DND-41 (cell line): ENCODE measurements at regions not wholly inside any gene's neighbourhood (a gene's known extent, or its start where the extent isn't known, plus 50 kb on each side); places are given as distances from the start of the nearest gene placed in this dataset.

ENCODE experiments used
- ATAC-seq: fragments of 200-7000 bp; cut with Tn5 transposase; 3 replicates; pipeline ENCODE4 v1.9.1; 2021; ENCODE audit warnings: low read depth; ENCODE audit not compliant: insufficient read depth
- DNase-seq: peaks from one replicate; pipeline ENCODE4 v3.0.0-alpha.2; 2020
- H2AFZ ChIP-seq: 2 replicates; pipeline ENCODE4 v1.6.0; 2012; ENCODE audit warnings: low read depth, low read length
- H3K27ac ChIP-seq: 2 replicates; pipeline ENCODE4 v1.5.1; 2012; ENCODE audit warnings: low read length, inconsistent platforms
- H3K27me3 ChIP-seq: fragments of 200-600 bp; sonication (generic); 2 replicates; pipeline ENCODE4 v1.6.0; 2012; ENCODE audit warnings: low read length, mild to moderate bottlenecking, inconsistent platforms; ENCODE audit not compliant: insufficient read depth, poor library complexity
- H3K36me3 ChIP-seq: 2 replicates; pipeline ENCODE4 v1.5.1; 2012; ENCODE audit warnings: low read length, inconsistent platforms; ENCODE audit not compliant: insufficient read depth
- H3K4me1 ChIP-seq: 2 replicates; pipeline ENCODE4 v1.5.1; 2012; ENCODE audit warnings: mild to moderate bottlenecking, low read length; ENCODE audit not compliant: insufficient read depth
- H3K4me2 ChIP-seq: 2 replicates; pipeline ENCODE4 v1.6.0; 2012; ENCODE audit warnings: mild to moderate bottlenecking, moderate library complexity, low read length, inconsistent platforms; ENCODE audit not compliant: insufficient read depth
- H3K4me3 ChIP-seq, 2 experiments: fragments of 200-600 bp in 1 of 2; shearing (Covaris generic) in 1 of 2; 2 replicates each; pipeline ENCODE4 v1.5.1; 2012 to 2016; ENCODE audit warnings: inconsistent platforms in 2 of 2, low read length in 2 of 2, mild to moderate bottlenecking in 2 of 2, low read depth in 1 of 2, moderate library complexity in 1 of 2
- H3K79me2 ChIP-seq: 2 replicates; pipeline ENCODE4 v1.6.0; 2012; ENCODE audit warnings: low read length, inconsistent platforms; ENCODE audit not compliant: insufficient read depth
- H3K9ac ChIP-seq: 2 replicates; pipeline ENCODE4 v1.6.0; 2012; ENCODE audit warnings: low read depth, mild to moderate bottlenecking, inconsistent platforms, low read length, moderate library complexity
- H3K9me3 ChIP-seq: 2 replicates; pipeline ENCODE4 v1.5.1; 2012; ENCODE audit warnings: low read length, moderate library complexity, mild to moderate bottlenecking, inconsistent platforms; ENCODE audit not compliant: insufficient read depth, severe bottlenecking
- H4K20me1 ChIP-seq: 2 replicates; pipeline ENCODE4 v1.6.0; 2012; ENCODE audit warnings: low read length; ENCODE audit not compliant: insufficient read depth
- EZH2 ChIP-seq: IDR thresholded peaks from 3 replicates; pipeline ENCODE4 v1.6.1; 2012; ENCODE audit warnings: borderline replicate concordance, low read depth, mild to moderate bottlenecking, moderate library complexity, low read length, inconsistent platforms; ENCODE audit not compliant: severe bottlenecking
- TF ChIP-seq, protein P1 (sequence below): IDR thresholded peaks from 2 replicates; pipeline ENCODE4 v1.5.1; 2012; ENCODE audit warnings: borderline replicate concordance, low read length, moderate library complexity, mild to moderate bottlenecking; ENCODE audit not compliant: poor library complexity, severe bottlenecking; ENCODE audit errors: extremely low read depth

DNA sequence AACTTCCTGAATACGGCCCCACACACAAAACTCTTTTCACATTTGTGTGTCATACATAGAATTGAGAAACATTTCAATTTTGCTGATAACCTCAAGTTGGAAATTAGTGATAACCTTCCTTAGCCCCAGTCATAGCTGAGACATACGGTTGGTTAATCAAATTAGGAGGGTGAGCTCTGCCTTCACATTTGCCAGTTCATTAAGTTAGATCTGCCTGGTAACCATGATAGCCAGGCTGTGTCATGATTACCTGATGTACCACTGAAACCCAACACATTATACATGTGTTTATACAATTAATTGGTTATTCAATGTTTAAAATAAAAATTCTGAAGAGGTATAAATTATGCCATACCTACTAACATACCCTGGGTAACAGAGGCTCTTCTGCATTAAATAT, 60.8 kb upstream of the RAB11FIP2 start:
- Histone ChIP-seq H2AFZ (no peak overlapping the region), H4K20me1 (no peaks in the 10 kb centered on the region), H3K36me3 (no peaks in the 10 kb centered on the region), H3K4me2 (no peak overlapping the region), H3K9ac (no peak overlapping the region), H3K4me3 (no peak overlapping the region), H3K27ac (no peak overlapping the region), H3K9me3 (no peaks in the 10 kb centered on the region), H3K79me2 (no peaks in the 10 kb centered on the region), H3K4me1 (no peaks in the 10 kb centered on the region), H3K27me3 (peaks cover 10% of the 10 kb centered on the region)
- DNase-seq (no peak), ATAC-seq (no peak)
- no peak for TF ChIP-seq EZH2
- TF ChIP-seq, protein P1, sequence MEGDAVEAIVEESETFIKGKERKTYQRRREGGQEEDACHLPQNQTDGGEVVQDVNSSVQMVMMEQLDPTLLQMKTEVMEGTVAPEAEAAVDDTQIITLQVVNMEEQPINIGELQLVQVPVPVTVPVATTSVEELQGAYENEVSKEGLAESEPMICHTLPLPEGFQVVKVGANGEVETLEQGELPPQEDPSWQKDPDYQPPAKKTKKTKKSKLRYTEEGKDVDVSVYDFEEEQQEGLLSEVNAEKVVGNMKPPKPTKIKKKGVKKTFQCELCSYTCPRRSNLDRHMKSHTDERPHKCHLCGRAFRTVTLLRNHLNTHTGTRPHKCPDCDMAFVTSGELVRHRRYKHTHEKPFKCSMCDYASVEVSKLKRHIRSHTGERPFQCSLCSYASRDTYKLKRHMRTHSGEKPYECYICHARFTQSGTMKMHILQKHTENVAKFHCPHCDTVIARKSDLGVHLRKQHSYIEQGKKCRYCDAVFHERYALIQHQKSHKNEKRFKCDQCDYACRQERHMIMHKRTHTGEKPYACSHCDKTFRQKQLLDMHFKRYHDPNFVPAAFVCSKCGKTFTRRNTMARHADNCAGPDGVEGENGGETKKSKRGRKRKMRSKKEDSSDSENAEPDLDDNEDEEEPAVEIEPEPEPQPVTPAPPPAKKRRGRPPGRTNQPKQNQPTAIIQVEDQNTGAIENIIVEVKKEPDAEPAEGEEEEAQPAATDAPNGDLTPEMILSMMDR = no peak

DNA sequence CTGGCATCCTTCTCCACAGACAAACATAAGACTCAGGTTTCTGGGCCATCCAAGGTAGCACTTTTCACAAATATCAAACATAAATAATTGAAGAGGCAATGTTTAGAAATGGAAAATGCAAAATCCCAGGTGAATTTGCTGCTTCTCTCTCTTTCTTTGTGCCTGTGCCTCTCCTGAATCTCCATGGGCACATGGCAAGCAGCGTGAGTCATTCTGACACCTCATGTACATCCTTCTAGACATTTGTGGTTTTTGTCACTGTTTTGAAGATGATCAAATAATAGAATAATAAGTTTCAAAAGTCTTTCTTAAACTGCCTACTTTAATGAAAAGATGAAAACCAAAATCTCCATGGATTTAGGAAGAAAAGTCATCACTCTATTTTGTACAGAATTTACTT, 60.3 kb upstream of the RAB11FIP2 start:
- Histone ChIP-seq H3K4me1 (no peaks in the 10 kb centered on the region), H3K9ac (no peak overlapping the region), H3K27ac (no peak overlapping the region), H3K79me2 (no peaks in the 10 kb centered on the region), H3K4me2 (no peak overlapping the region), H4K20me1 (no peaks in the 10 kb centered on the region), H3K4me3 (no peak overlapping the region), H3K9me3 (no peaks in the 10 kb centered on the region), H2AFZ (no peak overlapping the region), H3K27me3 (peaks cover 10% of the 10 kb centered on the region), H3K36me3 (no peaks in the 10 kb centered on the region)
- ATAC-seq = no peak
- no peak for TF ChIP-seq EZH2
- DNase-seq = no peak

DNA sequence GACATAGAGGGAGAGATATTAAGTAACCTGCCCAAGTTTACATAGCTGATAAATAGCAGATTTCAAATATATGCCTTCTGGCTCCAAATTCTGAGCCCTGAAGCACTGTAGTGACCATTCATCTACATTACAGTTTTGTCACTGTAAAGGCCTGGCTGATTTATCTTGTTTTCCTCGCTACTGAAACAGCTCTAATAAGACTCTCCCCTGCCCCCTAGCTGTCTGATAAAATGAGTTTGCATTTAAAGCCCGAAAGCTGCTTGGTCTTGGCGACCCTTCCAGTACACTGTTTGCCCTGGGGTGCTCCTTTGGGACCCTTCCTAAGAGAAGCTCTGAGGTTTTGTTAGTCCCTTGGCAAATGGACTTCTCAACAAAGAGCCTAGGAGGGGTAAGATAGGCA, 59.7 kb upstream of the RAB11FIP2 start:
- Histone ChIP-seq H3K79me2 (no peaks in the 10 kb centered on the region), H3K9me3 (no peaks in the 10 kb centered on the region), H3K4me2 (no peak overlapping the region), H2AFZ (no peak overlapping the region), H3K27ac (no peak overlapping the region), H3K4me3 (no peak overlapping the region), H3K9ac (no peak overlapping the region), H4K20me1 (no peaks in the 10 kb centered on the region), H3K36me3 (no peaks in the 10 kb centered on the region), H3K4me1 (no peaks in the 10 kb centered on the region), H3K27me3 (peaks cover 10% of the 10 kb centered on the region)
- TF ChIP-seq, protein P1 = peak; percentile 47
- TF ChIP-seq EZH2 = no peak
- no peak for ATAC-seq
- peak; percentile 5 for DNase-seq

DNA sequence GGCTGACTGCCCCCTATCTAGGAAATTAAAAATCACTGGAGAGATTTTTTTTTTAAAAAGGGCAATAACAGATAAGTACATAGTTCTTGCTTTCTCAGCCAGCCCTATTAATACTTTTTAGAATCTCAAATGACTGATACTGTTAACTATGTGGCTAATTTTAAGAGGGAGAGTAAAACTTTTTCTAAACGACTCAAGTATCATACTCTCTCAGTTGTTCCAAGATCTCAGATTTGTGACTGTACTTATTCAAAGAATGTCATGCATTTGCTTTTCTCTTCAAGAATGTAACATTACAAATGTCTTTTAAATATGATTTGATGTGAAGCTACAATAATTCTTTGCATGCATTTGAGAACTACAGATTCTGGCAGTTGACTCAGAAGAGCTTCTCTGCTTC, 55.4 kb upstream of the RAB11FIP2 start:
- H3K4me1 ChIP-seq = no peaks in the 10 kb centered on the region
- no peak overlapping the region for H3K27ac ChIP-seq
- H3K4me2 ChIP-seq = no peak overlapping the region
- no peaks in the 10 kb centered on the region for H3K36me3 ChIP-seq
- DNase-seq = no peak
- H3K79me2 ChIP-seq = no peaks in the 10 kb centered on the region
- H3K4me3 ChIP-seq = no peak overlapping the region
- no peak overlapping the region for H2AFZ ChIP-seq
- no peaks in the 10 kb centered on the region for H4K20me1 ChIP-seq
- H3K27me3 ChIP-seq = peaks cover 7% of the 10 kb centered on the region
- no peaks in the 10 kb centered on the region for H3K9me3 ChIP-seq
- no peak for ATAC-seq
- no peak overlapping the region for H3K9ac ChIP-seq
- TF ChIP-seq EZH2 = no peak
- TF ChIP-seq, protein P1 = no peak
